ENCODE measurements at regions not wholly inside any gene's neighbourhood (a gene's known extent, or its start where the extent isn't known, plus 50 kb on each side); places are given as distances from the start of the nearest gene placed in this dataset.
A peak's percentile ranks its signal among the peaks of the same experiment; 100 is the strongest.
"Not testable (repeated sequence)": the region's sequence is repeated elsewhere in the genome, so short reads cannot be mapped to it uniquely, and the experiment has no call there.

DNA sequence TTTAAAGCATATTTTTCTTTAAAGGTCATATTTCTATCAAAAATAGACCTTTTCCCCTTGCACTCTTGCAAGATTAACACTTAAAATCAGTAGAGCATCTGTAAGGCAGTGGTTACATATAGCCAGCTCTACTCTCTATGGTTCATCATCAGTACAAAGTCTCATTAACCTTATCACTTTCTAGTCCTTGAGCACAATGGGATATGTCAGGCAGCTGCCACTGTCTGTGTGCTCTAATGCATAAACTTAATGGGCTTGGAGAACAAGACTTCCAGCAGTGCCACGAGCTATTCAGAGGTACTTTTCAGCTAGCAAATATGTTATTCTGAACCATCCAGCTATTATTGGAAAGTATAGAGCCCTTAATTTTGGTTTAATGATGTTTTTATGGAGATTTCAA is 393.7 kb downstream of the GASK1B start:
- DNase-seq (ENCODE audit: low spot score), result no peak

DNA sequence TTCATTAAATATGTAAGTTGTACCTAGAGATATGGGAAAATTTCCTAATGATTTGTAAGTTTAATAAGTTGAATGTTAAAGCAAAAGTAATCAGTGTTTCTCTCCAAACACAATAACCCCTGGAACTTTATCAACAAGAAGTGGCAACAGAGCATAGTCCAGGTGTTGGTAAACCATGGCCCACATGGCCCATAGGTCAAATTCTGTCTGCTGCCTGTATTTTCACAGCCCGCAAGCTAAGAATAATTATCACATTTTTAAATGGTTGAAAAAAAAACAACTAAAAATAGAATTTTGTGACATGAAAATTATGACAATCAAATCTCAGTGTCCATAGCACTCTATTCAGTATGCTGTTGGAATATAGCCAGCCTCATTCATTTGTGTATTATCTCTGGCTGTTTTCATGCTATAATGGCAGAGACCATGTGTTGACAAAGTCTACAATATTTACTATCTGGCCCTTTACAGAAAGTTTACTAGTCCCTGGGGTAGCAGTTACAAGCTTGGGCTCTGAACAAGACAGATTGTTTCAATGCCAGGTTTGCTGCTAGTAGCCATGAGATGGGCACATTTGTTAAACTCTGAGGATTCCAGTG is 395.8 kb downstream of the GASK1B start:
- no peak for DNase-seq (ENCODE audit: low spot score)

DNA sequence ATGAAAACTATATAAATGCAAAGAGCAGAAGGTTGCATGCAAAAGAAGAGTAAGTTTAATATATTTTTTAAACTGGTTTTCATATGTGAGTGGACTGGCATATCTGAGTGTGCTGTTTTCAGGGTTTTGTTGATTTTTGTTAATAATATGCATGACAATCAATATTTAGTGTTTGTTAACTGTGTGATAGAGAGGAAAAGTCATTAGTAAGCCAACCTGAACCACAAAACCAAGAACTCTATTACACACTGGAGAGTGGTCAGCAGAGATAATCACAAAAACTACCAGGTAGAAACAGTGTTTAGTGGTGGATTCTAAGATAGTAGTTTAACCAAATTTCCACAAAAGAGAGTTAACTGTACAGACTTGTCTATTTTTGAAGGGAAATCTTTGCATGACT is 396.9 kb downstream of the GASK1B start:
- DNase-seq (ENCODE audit: low spot score), result no peak

DNA sequence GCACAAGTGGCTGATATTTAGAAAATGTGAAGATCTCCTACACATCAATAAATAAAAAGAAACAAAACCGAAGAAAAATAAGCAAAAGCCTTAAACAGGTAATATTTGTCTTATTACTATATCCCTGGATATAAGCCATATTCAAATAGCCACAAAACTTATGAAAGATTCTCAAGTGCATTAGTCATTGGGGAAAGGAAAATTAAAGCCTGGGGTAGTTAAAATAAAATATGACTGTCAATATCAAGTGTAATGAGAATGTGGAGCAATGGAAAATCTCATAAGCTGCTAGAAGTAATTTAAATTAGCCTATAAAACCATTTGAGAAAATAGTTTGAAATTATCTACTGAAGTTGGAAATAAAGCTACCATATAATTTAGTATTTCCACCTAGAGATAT is 399.9 kb downstream of the GASK1B start:
- DNase-seq (ENCODE audit: low spot score), result no peak

DNA sequence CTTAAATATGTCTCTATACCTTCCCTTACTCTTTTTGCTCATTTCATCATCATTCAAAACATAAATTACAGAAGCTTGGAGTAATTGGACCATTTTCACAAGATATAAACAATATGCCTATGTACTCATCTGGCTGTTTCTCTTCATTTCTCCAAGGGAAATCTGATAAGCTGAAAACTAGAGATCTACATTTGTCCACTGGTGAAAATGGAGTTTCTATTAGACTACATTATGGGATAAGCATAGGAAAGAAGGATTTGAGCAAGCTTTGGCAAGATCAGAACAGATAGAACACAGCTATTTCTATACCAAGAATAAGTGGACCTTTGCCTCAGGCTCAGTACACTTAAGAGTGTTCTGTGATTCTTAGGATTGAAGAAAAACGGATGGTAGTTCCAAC is 404.4 kb downstream of the GASK1B start:
- DNase-seq (ENCODE audit: low spot score), result no peak

DNA sequence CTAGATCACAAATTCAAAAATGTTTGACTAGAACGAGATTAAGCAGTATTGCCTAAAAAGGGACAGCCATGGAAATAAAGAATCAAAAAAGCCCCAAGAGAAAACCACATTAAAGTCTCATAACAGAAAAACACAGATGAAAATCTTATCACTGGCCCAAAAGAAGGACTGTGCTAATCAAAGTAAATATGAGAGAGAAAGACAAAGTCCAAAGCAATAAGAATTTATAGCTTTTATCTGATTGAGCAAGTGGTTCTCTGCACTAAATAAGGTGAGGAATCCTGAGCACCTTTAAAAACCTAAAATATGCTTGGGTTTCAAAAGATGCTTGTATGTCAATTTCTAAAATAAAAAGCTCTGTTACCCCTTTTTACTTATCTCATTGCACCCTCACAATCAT is 409.3 kb downstream of the GASK1B start:
- no peak for DNase-seq (ENCODE audit: low spot score)

DNA sequence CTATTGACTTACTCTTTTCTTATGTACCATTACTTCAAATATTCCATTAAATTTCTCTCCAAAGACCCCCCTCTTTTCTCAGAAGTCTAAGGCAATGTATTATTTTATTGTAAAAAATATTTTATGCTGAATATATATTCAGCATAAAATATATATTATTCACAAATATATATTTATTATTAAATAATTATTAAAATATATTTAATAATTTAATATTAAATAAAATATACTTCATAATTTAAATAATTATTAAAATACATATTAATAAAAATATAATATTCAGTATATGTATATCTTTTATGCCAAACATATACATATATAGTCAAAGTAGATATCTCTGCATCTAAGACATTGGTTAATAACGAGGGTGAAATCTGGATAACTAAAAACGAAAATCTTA is 418.4 kb downstream of the GASK1B start:
- no peak for DNase-seq (ENCODE audit: low spot score)

DNA sequence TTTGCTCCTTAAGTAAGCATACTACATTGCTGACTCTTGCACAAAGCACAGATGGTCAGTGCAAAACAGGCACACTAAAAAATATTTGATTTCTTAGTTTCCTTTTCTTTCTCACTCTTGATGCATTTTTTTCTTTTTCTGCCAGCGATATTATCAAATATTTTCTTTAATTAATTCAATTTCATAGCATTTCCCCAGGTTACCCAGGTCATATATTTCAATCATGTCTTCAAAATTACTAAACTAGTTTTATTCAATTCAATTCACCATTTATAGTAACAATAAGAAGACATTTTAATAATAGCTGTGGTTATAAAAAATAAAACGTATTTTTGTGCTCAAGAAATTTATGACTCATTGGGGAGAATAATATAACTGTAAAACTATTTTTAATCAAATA is 421.2 kb downstream of the GASK1B start:
- DNase-seq (ENCODE audit: low spot score), result no peak

DNA sequence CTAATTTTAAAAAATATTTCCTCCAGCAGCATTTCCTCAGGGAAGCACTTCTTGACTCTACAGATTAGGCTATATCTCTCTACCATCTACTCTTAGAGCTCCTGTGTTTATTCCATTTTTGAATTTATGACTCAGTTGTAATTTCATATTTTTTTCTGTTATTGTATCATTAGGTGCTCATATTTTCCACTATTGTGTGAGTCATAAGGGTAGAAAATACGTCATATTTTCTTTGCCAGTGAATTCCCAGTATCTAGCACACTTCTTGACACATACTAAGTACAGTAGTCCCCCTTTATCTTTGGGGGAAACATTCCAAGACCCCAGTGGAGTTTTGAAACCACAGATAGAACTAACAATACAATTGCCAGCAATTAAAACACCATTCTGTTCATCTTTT is 431.2 kb downstream of the GASK1B start:
- no peak for DNase-seq (ENCODE audit: low spot score)

DNA sequence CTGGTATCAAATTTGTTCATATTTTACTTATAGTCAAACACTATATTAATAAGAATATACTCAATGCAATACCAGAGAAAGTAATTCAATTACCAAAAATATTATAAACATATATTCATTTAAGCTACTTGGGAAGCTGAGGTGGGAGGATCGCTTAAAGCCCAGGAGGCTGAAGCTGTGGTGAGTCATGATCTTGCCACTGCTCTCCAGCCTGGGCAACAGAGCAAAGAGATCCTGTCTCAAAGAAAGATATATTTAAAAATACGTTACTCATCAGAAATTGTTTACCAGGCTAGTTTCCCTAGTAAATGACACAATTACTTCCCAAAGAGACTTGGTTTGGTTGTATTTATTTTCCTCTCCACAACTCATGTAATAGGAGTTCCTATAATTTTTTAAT is 433.6 kb downstream of the GASK1B start:
- no peak for DNase-seq (ENCODE audit: low spot score)

DNA sequence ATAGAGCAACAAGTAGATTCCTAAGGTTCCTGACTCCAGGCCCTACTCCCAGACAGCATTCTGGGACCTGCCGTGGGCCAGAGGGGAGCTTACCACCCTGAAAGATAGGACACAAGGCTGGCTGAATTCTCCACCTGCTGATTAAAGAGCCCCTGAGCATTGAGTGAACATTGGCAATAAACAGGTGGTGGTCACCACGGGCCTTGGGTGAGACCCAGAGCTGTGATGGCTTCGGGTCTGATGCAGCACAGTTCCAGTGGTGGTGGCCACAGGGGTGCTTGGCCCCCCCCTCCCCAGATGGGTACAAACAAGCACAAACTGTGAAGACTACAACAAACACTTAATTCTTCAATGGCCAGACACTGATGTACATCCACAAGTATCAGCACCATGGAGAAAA is 444.6 kb downstream of the GASK1B start:
- no peak for DNase-seq (ENCODE audit: low spot score)

DNA sequence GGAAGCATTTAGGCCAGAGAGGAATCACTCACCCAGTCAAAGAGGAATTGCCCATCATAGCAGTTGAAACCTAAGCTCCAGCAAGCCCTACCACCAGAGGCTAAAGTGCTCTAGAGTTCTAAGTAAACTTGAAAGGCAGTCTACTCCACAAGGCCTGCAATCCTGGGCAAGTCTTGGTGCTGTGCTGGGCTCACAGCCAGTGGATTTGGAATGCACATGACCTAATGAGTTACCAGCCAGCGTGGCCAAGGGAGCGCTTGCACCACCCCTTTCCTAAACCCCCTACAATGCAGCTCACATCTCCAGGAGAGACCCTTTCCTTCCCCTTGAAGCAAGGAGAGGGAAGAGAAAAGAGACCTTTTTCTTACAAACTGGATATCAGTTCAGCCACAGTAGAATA is 445.7 kb downstream of the GASK1B start:
- DNase-seq (ENCODE audit: low spot score), result no peak

DNA sequence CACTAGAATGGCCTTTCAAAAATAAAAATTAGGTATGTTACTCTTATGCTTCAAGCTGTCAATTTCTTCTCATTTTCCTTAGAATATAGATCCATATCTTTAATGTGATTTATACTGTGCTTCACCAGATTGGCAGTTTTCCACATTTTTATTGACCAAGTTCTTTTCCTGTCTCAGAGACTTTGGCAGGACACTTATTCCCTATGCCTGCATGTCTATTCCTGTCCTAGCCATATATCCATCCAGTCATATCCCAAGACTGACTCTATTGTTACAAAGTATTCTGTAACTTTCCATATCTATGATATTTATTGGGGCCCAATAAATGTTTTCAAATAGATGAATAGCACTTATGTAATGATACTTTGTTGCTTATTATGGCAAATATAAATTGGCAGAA is 450.7 kb downstream of the GASK1B start:
- DNase-seq (ENCODE audit: low spot score), result no peak

DNA sequence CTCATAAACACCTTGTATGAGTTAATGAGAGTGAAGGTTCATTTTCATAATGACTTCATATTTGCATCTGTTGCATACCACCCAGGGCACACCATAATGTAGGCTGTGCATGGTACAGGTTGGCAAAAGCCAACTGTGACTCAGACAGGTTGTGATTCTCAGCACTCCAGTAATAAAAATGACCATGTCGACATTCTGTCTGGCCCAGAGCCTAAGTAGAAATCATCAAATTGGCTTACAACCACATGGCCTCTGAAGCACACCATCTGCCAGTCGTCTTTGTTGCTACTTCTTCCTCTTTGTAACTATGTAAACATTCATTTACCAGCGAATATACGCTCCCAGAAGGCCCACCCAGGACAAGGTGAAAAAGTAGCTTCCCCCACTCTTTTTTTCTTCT is 459.5 kb downstream of the GASK1B start:
- DNase-seq (ENCODE audit: low spot score), result no peak

DNA sequence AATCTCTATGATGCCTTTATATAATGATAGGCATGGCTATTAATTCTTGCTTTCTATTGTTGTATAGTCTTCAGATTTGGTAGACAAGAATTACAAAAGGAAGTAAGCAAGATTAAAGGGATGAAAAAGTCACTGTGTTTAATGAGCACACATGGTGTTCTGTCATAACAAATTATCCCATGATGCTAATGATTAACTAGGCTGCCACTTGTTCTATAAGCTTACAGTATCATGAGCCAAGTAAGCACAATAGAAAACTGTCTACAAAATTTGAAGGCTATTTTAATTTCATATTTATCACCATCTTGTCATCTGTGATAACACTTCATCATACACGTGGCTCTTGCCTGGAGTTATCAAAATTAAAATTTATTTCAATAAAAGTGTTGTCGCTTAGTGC is 466.7 kb downstream of the GASK1B start:
- DNase-seq (ENCODE audit: low spot score), result peak; percentile 20

DNA sequence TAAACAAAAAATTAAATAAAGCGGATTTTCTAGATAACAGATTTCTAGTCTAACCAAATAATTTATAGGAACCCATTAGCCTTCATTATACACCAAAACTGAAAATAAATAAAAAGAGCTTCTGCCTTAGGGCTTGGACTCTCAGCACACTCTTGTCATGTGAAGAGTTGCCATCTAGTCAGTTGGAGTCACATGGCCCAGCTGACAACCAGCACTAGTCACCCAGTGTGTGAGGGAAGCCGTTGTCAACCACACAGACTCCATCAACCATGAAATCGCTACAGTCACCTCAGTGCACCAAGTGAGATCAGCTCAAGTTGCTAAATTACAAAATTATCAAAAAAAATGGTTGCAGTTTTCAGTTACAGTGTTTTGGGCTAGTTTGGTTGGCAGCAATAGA is 470.0 kb downstream of the GASK1B start:
- DNase-seq (ENCODE audit: low spot score), result no peak

DNA sequence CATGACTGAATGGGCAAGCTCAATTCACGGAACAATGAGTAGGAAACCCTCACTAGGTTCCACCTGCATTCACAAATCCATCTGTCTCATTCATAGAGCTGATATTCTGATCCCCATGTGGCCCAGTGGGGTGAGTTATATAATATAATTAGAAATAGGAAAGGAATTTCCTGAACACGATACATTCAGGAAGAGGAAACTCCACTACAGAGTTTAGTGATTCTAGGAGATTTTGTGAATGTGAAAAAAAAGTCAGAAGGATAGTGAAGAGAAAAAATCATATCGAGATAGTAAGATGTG is 471.2 kb downstream of the GASK1B start:
- DNase-seq (ENCODE audit: low spot score), result no peak

DNA sequence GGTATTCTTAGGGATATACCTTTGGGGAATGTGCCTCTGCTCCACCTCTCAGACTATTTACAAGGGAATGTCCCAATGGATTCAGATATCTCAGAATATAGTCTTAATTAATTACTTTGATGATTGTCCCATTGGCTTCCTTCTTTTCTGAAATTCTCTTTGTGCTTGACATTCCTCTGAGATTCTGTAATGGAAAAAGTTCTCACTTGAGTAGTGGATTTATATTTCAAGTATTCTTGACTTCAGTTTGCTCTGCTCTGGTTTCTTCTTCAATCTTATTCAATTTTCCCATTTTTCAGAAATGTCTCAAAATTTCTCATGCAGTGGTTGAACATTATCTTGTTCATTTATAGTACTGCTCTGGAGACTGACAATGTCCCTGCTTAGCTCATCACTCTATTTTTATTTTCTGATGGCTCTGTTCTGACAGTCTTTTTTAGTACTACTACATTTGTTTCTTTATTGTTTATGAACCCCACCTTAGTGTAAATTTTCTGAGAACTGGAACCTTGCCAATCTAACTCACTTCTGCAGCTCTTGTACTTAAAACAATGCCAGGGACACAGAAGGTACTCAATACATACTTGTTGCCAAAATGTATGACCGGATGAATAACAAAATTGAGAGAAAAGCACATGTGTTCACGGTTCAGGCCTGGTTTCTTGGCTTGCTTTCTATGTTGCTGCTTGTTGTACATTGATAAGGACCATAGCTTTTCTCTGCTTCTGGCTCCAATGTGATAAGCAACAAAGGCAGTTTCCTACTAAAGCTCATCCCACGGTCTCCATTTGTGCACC is 471.7 kb downstream of the GASK1B start:
- no peak for DNase-seq (ENCODE audit: low spot score)

DNA sequence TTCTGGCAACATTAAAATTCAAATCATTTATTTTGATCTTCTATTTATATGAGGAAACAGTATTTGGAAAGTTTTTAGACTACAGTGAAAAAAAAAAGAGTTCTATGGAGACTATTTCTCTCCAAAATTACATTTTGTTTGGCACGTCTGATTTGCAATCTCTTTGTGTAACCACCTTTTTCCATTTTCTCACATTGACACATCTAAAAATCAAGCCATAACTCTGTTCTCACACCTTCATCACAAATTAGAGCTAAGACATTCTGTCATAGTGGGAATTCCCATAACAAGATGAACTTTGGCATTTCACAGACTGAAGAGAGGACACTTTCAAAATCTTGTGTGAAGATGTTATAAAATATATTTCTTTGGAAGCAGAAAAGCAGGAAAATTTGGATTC is 468.9 kb downstream of the GRIA2 start:
- DNase-seq (ENCODE audit: low spot score), result no peak

DNA sequence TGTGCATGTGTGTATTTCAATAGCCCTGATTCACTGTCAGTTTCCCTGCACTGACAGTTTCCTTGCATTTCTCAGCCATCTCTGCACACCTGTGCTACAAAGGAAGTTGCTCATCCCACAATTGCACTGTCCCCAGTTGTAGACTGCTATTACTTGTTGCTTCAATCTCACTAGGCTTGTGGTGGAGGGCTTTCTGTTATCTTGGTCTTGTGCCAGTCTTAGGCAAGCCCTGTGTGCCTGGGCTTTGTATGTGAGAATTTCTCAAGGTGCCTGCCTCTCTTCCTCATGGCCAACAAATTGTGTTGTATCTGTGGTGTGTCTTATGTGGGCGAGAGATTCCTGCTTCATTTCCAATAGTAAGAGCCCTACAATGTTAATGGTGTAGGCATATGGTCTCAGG is 467.4 kb downstream of the GRIA2 start:
- DNase-seq (ENCODE audit: low spot score), result no peak

DNA sequence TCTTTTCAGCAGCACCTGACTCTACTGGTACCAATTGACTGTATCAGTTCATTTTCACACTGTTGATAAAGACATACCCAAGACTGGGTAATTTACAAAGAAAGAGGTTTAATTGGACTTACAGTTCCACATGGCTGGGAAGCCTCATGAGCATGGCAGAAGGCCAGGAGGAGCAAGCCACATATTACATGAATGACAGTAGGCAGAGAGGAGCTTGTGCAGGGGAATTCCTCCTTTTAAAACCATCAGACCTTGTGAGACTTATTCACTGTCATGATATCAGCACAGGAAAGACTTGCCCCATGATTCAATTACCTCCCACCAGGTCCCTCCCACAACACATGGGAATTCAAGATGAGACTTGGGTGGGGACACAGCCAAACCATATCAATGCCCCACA is 458.8 kb downstream of the GRIA2 start:
- DNase-seq (ENCODE audit: low spot score), result not testable (repeated sequence)

DNA sequence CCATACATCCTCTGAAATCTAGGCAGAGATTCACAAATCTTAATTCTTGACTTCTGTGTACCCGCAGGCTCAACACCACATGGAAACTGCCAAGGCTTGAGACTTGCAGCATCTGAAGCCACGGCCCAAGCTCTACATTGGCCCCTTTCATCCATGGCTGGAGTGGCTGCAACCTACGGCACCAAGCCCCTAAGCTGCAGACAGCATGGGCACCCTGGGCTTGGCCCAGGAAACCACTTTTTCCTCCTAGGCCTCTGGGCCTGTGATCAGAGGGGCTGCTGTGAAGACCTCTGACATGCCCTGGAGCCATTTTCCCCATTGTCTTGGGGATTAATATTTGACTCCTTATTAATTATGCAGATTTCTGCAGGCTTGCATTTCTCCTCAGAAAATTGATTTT is 457.9 kb downstream of the GRIA2 start:
- DNase-seq (ENCODE audit: low spot score), result no peak

DNA sequence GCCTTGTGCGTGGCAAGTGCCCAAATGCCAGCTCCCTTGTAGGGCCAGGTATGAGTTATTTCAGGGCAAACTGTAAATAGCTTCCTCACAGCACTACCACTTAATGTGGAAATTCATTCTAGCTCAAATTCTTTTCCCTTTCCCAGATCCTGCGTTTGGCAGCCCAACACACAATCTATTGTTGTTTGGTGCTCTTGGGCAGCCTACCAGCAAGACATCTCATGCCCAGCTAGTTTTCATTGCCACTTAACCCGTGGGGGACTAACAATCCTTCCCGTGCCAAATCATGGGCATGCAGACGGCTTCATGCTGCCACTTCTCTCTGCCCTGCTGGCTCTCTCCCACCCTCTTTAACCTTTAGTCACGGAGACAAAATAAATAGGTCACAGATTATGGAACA is 454.2 kb downstream of the GRIA2 start:
- DNase-seq (ENCODE audit: low spot score), result no peak

DNA sequence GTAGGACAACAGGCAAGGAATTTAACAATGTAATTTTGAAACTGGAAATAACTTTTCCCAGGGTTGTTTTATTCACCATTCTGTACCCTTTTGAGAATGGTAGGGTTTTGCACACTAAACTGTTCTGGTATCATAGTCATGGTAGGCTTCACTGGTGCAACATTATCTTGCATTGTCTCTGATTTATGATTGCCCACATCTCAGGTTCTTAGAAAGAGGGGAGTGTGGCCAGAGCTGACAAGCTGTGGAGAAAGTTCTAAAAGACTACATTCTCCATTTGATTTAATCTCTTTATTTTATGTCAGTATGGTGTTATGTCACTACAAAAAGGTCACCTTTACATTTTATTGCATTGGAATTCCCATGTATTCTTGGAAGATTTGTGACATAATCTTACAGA is 447.3 kb downstream of the GRIA2 start:
- no peak for DNase-seq (ENCODE audit: low spot score)
